HG03565 (cell line): ENCODE measurements at regions not wholly inside any gene's neighbourhood (a gene's known extent, or its start where the extent isn't known, plus 50 kb on each side); places are given as distances from the start of the nearest gene placed in this dataset.

Experiments
- ATAC-seq: cut with Tn5 transposase; IDR thresholded peaks from one replicate; pipeline ENCODE4 v1.9.1; 2021; ENCODE audit warnings: mild to moderate bottlenecking, moderate library complexity; ENCODE audit not compliant: unreplicated experiment

DNA sequence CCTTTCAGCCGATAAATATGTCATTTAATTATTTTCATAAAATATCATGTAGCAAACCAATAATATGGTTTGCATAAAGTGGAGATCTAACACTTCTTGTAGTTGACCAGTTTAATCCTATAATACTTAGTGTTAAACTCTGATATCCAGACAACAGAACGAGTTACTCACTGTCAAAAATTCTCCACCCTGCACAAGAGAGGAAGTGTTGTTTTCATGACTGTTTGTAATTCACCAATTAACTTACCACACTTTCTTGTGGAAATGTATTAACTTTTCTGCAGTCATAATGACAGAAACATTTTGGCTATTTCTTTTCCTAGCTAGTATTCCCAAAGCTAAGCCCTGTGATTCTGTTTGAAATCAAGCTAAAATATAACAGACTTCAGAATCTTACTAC lies 555.3 kb upstream of the FTMT start:
- no peak for ATAC-seq

GRCh38 chr5:121299153-121299552 lies 552.5 kb upstream of the FTMT start:
- no peak for ATAC-seq

DNA sequence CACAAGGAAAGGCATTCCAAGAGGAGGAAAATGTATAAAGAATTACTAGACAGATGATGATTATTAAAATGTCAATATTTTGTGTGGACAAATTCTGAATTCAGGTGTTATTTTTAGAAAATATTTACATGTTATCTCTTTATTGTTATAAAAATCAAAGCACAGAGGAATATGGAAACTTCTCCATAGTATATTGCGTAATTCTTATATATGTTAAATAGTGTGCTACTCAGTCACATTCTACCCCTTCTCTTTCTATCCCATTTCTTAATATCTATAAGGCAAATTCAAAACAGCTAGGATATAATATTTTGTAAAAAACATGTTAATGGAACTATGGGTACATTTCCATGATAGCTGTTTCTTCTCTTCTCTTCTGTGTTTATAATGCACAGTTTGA lies 546.8 kb upstream of the FTMT start:
- ATAC-seq, result no peak

DNA sequence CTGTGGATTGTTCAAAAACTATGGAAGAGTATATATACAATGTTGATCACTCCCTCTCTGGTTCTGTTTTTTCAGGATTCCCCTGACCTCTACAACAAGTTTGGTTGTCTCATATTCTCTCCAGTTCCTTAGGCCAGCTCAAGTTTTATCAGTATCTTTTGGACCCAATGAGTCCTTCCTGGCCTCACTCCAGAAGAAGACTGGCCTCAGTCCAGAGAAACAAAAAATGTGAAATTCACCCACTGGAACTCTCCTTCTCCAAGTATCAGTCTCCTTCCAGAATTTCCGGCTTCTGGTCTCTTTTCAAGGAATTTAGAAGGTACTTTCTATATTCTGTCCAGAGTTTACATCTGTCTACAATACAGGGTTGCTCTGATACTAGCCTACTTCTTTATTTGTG lies 537.8 kb upstream of the FTMT start:
- no peak for ATAC-seq

DNA sequence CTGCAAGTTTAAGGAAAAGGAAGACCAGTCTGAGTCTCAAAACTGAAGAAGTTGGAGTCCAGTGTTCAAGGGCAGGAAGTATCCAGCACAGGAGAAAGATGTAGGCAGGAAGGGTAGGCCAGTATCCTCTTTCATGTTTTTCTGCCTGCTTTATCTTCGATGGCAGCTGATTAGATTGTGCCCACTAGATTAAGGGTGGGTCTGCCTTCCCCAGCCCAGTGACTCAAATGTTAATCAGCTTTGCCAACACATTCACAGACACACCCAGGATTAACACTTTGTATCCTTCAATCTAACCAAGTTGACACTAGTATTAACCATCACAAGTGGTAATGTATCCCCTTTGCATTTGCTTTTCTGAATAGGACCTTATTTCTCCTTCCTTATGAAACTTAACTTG lies 535.9 kb upstream of the FTMT start:
- ATAC-seq, result no peak

DNA sequence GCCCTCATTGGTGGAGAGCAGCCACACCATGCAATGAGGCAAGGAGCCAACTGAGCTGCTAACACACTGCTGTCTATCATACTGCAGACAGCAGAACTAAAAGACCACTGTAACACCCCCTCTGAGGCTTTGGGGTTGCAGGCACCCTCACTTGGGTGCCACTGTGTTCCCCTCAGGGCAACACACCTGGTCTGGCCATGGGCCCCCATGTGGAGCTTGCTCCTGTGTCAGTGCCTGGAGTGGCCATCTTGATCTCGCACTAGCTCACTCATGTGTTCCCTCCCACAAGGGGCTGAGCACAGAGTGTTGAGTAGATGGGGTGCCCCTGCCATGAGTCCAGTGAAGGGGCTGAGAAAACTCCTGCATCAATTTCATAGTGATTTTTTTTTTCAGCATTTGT lies 532.4 kb upstream of the FTMT start:
- ATAC-seq, result no peak

DNA sequence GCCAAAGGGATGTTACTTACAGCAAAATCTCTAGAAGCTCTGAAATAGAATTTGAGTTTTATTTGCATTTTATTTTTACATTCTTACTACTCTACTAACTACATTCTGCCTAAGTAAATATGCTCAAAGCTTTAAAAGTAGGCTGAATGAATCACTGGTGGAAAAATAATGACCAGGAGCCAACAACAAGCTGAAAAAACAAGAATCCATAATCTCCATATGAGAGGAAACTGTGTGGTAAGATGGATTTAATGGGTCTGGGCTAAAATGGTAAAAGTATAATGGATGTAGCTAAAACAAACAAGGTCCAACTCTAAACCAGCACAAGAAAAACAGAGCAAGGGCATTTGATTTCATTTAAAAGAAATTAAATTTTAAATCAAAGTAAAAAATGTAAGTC lies 525.8 kb upstream of the FTMT start:
- no peak for ATAC-seq

- ATAC-seq, result no peak
These were observed 501.3 kb upstream of the FTMT start for GRCh38 chr5:121350181-121350930.

DNA sequence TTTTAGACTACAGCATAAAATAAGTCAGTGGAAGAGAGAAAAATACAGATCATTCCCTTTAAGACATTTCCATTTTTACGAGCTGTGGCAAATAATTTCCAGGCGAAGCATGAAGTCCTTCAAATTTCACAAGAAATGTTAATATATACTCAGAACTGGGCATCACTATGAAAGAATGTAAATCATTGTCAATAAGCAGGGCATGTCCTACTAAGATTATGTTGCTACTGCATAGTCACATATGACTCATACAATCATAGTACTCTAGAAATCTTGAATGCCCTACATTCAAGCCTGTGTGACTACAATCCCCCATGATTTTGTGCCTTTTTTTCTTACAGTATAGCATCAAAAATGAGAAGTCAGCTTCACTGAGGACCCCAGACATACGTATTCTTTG lies 485.2 kb upstream of the FTMT start:
- no peak for ATAC-seq

DNA sequence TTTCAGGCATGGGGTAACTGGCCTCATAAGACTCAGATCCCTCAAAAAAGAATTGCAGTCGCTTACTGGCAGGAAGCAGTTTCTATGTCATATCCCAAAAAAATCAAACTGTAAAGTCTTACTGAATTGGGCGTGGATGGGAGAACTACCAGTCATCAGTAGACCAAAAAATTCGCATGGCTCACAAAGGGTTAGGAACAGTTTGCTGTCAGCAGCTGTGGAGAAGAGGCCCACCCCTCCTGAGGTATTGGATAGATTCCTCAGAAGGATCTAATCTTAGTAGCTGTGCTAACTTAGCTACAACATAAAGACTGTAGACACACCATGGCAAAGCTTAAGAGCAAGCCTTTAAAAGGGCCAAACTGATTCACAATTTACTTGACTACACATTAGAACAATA lies 478.3 kb upstream of the FTMT start:
- ATAC-seq, result no peak

DNA sequence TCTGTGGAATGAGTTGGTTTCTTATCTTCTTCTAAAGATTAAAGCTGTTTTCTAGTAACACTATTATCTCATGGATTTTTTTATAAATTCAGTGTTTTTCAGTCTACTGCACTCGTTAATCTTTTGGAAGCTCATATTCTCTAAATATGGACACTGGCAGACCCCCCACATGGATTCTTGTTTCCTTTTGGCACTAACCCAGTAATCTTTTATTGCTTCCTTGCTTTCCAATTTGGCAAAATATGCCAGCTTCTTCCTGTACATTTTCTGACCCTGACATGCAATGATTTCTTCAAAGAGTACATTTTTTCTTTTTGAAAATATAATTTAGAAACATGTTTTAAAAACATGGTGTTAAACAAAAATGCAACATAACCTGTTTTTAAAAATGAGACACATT lies 474.2 kb upstream of the FTMT start:
- ATAC-seq, result no peak

- no peak for ATAC-seq
These were observed 473.6 kb upstream of the FTMT start for GRCh38 chr5:121378046-121378445.

GRCh38 chr5:121378559-121379359 lies 472.9 kb upstream of the FTMT start:
- ATAC-seq, result no peak

- ATAC-seq, result no peak
These were observed 471.6 kb upstream of the FTMT start for GRCh38 chr5:121380066-121380465.

DNA sequence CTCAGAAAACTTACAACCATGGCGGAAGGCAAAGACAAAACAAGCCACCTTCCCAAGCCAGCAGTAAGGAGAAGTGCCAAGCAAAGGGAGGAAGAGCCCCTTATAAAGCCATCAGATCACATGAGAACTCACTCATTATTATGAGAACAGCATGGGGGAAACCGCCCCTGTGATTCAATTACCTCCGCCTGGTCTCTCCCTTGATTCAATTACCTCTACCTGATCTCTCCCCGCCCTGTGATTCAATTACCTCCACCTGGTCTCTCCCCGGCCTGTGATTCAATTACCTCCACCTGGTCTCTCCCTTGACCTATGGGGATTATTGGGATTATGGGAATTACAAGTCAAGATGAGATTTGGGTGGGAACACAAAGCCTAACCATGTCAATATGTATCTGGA lies 467.3 kb upstream of the FTMT start:
- ATAC-seq, result no peak

DNA sequence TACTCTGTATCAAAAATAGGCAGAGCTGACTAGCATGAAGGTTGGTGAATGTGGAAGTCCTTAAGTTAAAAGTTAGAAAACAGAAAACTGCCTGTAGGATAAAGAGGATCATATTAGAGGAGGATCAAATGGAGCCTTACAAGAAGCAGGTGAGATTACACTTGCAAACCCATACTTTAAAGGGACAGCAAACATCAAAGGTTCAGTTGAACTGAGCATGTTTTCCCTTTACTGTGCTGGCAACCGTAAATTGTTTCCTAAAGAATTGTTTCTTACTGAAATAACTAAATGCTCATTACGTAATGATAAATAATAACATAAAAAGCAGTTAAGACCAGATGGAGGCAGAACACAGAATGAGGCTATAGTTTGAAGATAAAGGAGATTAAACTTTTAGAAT lies 465.3 kb upstream of the FTMT start:
- no peak for ATAC-seq

GRCh38 chr5:121396716-121397115 lies 455.0 kb upstream of the FTMT start:
- no peak for ATAC-seq

- ATAC-seq, result peak; percentile 97
These were observed 451.8 kb upstream of the FTMT start for GRCh38 chr5:121399879-121400278.

GRCh38 chr5:121408778-121409177 lies 442.9 kb upstream of the FTMT start:
- ATAC-seq, result no peak

DNA sequence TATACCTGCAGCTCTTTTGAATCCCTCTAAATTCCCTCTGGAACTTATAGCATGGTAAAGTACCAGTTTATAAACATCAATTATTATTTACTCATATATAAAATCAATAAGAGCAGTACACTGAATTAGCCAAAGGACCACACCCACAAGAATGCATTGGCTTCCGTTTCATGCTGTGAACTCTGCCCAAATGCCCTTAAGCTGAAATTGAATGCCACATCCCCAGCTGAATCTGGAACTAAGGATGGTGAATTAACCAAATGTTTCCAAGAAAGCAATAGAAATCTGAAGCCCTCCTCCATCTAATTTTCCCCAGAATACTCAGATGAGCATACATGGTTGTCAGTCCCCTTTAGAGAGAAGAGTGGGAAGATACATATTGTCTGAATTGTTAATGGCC lies 436.4 kb upstream of the FTMT start:
- ATAC-seq, result no peak

- no peak for ATAC-seq
These were observed 430.0 kb upstream of the FTMT start for GRCh38 chr5:121421646-121422045.

DNA sequence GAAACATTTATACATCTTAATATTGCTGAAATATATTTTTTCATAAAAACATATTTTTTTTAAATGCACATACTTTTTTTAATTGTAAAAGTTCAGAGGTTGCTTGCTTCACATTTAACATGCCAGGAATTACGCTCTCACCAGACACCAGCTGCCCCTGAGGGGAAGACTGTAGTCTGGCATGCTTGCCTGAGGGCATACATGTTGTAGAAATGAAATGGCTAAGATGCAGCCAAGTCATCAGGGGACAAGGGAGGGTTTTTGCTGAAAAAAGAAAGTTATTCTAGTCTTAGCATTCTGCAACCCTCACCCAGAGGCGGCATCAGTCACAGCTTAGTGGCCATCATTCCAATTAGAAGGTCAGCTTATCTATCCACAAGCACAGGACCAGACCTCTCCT lies 426.7 kb upstream of the FTMT start:
- ATAC-seq, result no peak

- ATAC-seq, result no peak
These were observed 425.5 kb upstream of the FTMT start for GRCh38 chr5:121426153-121426552.
